ENCODE measurements at regions not wholly inside any gene's neighbourhood (a gene's known extent, or its start where the extent isn't known, plus 50 kb on each side); places are given as distances from the start of the nearest gene placed in this dataset.

DNA sequence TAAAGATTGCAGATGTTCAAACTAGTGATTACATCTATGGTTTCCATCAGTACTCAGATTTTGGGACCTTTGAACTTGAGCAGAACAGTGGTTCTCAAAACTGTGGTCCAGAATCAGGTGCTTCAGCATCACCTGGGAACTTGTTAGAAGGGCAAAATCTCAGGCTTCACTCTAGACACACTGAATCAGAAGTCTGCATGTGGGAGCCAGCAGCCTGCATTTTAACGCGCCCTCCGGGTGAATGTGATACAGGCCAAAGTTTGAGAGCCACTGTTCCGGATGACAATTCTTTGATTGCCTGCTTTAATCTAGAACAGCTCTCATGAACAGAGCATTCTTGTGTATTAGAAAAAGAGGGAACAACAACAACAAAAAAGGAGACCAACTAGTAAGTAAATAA is 261.7 kb downstream of the GPD2 start:
- no peak for DNase-seq

- DNase-seq = no peak
Measured at GRCh38 chr2:156700681-156701080, 264.5 kb downstream of the GPD2 start.

DNA sequence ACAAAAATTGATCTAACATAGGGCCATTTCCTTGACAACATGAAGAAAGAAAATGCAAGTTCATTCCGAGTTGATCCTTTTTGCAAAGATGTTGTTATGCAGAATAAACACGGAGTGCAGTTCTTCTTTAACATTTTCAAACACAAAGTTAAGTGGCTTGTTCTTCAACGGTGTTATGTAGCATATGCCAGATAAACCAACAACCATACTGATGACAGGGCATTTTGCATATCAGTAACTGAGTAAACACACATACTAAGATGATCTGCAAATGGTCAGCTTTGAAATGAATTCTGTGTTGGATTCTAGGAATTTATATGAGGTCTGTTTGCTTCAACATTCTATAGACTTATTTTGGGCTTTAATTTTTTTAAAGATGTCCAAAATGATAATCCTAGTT is 266.4 kb downstream of the GPD2 start:
- DNase-seq = no peak

DNA sequence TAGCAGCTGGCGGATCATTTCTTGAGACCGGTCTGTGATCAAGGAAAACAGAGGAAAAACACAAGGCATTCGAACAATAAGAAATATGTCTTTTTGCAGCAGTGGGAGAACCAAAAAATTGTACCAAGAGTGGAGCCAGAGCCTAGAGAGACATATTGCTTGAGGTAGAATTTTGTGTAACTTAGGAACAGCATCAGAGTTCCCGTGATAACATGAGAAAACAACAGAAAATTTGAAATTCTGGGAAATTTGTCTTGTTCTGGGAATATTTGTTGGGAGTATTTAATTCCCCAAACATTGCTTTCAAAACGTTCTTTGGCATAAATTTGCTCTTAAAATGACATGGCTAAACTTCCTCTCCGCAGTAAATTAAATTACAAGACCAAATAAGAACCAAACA is 267.5 kb downstream of the GPD2 start:
- DNase-seq = no peak

DNA sequence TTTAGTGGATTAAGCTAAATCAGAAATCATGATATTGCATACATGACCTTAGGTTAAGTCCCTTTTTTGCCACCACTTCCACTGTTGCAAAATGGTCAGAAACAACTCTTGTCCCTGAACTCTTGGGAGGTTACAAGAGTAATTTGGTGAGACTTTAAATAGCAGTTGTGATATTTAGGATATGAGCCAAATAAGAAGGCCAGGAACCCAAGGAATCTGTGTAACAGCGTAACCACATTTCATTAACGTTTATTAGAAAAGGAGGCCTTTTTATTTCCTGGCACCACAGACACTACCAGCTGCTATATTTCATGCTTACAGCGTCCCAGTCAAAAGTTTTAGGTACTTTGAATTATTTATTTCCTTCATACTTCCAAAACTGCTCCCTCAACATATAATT is 268.0 kb downstream of the GPD2 start:
- DNase-seq = no peak

DNA sequence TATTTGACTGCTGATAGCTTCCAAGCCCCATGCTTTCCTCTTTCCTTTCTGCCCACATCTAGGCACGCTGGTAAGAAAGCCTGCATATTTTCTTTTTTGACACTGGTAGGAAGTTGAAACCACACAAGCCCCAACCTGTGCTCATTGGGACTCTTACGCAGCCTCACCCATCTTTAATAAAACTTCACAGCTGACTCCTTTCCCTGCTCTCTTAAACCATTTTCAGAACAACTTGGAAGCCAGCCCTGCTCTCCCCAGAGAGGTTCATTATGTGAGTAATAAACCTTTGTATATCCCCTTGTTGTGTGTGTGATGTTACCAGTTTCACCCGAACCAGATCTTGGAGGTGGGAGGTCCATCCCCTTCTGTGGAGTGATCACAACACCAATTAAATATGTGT is 268.4 kb downstream of the GPD2 start:
- DNase-seq = no peak

GRCh38 chr2:156706576-156706975 is 270.4 kb downstream of the GPD2 start:
- DNase-seq = no peak

DNA sequence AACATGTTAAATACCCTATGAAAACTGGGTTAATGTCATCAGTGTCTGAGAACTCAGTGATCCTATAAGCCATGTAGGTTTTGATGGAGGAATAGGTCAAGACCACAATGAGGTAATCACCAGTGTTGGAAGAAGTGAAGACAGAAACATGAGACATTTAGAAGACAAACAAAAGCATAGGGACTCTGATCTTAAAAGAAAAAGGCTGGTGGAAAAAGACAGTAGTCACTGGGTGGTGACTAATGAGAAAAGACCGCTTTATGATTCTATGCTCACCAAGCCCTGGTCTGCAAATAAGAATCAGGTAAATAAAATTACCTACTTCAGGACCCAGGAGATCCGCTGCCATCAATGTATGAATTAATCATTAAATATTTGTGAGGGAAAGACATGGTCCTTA is 271.9 kb downstream of the GPD2 start:
- no peak for DNase-seq

DNA sequence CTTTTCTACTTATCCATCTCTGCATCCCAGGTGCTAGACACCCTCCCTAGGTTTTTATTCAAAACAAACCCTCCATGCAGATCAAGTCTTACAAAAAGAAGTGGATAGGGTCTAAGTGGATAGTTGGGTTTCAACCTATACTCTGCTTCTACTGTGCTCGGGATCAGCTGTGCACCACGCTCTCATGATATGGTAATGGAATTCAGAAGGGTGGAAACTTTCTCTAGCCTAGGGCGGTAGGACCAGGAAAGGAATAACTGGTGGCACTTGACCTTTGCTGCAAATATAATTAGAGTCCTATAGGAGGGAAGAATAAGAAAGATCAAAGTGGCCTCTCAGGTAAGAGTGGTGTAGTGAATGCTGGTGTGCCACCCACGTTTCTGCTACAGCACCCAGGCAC is 272.9 kb downstream of the GPD2 start:
- DNase-seq = no peak

- DNase-seq = no peak
Measured at GRCh38 chr2:156719036-156719435, 282.9 kb downstream of the GPD2 start.

DNA sequence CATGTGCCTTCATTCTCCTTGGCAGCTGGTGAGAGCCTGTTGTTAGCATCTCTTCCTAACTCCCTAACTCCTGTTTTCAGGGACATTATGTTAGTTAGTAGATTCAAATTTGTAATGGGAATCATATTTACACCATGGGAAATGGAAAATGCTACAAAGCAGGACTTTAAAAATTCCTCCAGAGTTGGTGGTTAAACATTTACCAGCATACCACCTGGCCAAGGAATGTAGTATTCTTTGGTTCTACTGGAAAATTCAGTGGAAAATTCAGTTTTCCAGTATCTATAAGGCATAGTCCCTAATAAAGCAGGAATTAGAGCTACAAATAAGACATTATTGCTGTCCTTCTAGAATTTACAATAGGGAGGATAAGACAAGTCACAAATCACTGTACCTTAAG is 291.7 kb downstream of the GPD2 start:
- no peak for DNase-seq

GRCh38 chr2:156728328-156728727 is 292.1 kb downstream of the GPD2 start:
- DNase-seq = no peak

DNA sequence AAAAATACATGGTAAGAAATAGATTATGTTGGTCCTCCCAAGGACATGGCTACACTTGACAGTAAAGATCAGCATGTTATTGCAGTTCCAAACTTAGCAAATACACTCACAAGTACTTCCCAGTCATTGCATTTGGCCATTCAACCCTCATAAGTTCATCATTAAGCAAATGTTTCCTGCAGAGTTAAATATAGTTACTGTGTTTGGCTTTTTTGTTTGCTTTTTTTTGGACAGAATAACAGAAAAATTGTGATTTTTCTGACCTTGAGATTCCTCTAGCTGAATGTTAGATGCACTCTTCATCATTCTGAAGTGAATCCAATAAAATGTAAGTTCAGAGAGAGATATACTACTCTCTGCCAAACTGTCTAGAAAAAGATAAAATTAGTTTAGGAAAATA is 295.3 kb downstream of the GPD2 start:
- no peak for DNase-seq

GRCh38 chr2:156736950-156737349 is 300.8 kb downstream of the GPD2 start:
- no peak for DNase-seq

DNA sequence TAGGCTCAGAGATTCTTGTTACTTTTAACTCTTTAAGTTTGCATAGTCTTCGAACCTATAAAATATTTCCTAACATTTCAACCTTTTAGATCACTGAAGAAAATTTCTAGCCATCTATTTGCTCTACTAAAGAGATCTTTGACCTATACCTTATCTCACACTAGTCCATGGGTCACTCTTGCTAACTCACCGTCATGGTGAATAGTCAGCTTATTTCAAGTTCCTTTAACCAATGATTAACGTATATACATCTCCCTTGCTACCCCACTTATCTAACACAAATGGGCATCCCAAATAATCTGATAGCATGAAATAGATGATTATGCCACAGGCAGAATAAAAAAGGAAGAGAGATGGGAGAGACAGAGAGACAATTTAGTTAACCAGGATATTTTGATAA is 303.1 kb downstream of the GPD2 start:
- DNase-seq = no peak

DNA sequence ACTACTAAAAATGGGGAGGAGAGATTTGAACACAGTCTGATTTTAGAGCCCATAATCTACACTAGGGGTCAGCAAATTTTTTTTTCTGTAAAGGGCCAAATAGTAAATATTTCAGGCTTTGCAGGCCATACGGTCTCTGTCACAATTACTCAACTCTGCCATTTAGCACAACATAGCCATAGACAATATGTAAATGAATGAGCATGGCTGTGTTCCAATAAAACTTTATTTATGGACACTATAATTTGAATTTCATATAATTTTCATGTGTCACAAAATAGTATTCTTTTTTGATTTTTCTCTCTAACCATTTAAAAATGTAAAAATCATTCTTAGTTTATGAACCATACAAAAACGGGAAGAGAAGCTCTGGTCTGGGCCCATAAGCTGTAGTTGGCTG is 309.4 kb downstream of the GPD2 start:
- no peak for DNase-seq

DNA sequence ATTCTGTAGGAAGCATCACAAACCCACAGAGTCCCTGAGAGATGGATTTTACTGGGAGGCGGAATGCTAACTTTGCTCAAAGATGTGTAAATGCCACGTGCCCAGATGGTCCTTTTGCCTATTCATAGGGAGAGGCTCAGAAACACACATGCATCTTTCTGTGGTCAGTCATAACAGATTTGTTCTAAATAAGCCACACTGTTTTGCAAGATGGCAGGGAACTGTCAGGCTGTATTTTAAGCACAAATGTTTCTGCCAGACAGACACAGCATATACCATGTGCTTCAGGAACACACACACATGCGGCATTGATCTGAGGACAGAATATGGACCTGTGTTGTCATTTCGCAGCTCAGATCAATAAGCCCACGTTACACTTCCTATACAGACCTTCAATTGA is 312.0 kb downstream of the GPD2 start:
- no peak for DNase-seq

- no peak for DNase-seq
Measured at GRCh38 chr2:156752042-156752441, 315.9 kb downstream of the GPD2 start.

GRCh38 chr2:156753766-156754165 is 317.6 kb downstream of the GPD2 start:
- no peak for DNase-seq

- no peak for DNase-seq
Measured at GRCh38 chr2:156756516-156756915, 320.3 kb downstream of the GPD2 start.

- no peak for DNase-seq
Measured at GRCh38 chr2:156763174-156763573, 327.0 kb downstream of the GPD2 start.

- no peak for DNase-seq
Measured at GRCh38 chr2:156765043-156765442, 328.9 kb downstream of the GPD2 start.

DNA sequence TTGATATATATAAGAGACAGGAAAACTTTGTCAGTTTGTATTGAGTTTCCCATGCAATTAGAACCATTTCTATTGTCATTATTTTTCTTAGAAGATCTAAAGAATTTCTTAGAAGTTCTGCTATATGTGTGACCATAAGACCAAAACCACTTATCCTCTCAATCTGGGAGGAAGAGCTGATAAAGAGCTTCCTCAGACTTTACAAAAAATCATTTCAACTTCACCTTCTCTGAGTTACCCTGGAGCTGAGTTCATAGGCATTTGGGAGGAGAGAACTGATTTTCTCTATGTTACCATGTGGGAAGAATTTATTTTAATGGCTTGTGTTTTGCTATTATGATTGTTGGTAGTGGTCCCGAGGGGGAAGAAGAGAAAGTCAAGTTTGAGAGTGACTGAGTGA is 329.3 kb downstream of the GPD2 start:
- no peak for DNase-seq

DNA sequence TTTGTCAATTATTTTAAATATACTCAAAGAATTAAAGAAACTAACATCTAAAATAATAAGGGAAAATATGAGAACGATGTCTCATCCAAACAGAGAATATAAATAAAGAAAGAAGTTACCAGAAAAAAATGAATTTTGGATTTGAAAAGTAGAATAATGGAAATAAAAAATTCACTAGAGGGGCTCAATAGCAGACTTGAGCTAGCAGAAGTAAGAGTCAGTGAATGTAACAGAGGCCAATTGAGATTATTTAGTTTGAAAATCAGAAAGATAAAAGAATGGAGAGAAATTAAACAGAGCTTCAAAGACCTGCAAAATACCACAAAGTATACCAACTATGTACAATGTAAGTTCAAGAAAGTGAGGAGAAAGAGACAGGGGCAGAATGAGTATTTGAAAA is 333.6 kb downstream of the GPD2 start:
- DNase-seq = no peak

- DNase-seq = no peak
Measured at GRCh38 chr2:156778916-156779315, 342.7 kb downstream of the GPD2 start.

DNA sequence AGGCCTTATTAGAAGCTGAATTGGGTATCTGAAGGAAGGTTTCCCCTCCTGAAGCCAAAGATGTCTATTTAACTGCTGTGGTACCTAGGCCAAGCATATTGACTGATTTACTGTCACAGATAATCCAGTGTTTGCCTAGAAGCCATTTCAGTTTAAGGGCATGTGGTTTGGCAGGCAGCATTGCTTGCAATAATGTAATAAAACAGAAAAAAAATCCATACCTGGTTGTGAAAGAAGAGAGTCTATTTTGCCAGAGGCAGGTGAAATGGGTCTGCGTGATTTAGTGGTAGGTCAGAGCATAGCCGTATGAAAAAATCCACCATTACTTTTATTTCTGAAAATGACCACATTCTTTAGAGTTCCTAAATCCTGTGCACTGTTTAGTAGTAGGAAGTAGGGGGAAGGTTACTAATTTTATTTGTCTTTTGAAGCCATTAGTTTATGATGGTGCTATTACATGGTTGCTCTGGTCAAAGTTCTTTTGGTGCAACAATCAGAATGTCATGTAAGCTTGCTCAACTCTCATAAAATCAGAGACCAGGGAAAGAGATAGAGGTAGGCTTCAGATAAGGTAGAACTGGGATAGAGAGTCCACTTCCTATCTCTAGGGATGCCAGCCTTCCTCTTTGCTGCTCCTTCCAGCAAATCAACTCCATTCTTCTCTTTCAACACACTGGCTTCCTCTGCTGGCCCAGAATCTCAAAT is 343.4 kb downstream of the GPD2 start:
- no peak for DNase-seq

Data from activated CD4-positive, alpha-beta T cell treated with anti-CD3 and anti-CD28 coated beads for 48 hours (primary cell).